Activated T-helper 1 cell treated with anti-CD3 and anti-CD28 coated beads, Interleukin-12 subunit alpha, Interleukin-12 subunit beta, Interleukin-2, Interleukin-4 antibody, amounts not matched to agents 30 ng/mL and 10 ng/mL and 1 ng/mL, durations not matched to agents 14 hours and 24 hours and 36 hours (primary cell): ENCODE measurements at regions not wholly inside any gene's neighbourhood (a gene's known extent, or its start where the extent isn't known, plus 50 kb on each side); places are given as distances from the start of the nearest gene placed in this dataset.

Source experiments
- DNase-seq: peaks from one replicate; pipeline ENCODE4 v3.0.0; 2021; ENCODE audit warnings: low spot score
- H3K27ac Mint-ChIP-seq: one replicate; pipeline ENCODE4 v1.8.0; 2021; ENCODE audit warnings: mild to moderate bottlenecking, mixed read lengths
- H3K27me3 Mint-ChIP-seq: one replicate; pipeline ENCODE4 v1.8.0; 2022; ENCODE audit warnings: mild to moderate bottlenecking, moderate library complexity, mixed read lengths; ENCODE audit not compliant: insufficient read depth
- H3K36me3 Mint-ChIP-seq: one replicate; pipeline ENCODE4 v1.8.0; 2021; ENCODE audit warnings: low read depth, mixed read lengths
- H3K4me1 Mint-ChIP-seq: one replicate; pipeline ENCODE4 v1.8.0; 2021; ENCODE audit warnings: low read depth, mixed read lengths
- H3K4me3 Mint-ChIP-seq: one replicate; pipeline ENCODE4 v1.8.0; 2021; ENCODE audit warnings: mild to moderate bottlenecking, moderate library complexity, mixed read lengths
- H3K9me3 Mint-ChIP-seq: one replicate; pipeline ENCODE4 v1.8.0; 2021; ENCODE audit warnings: mixed read lengths
- intact Hi-C: fragments of 100-400 bp; cut with micrococcal nuclease; formaldehyde crosslinking; loops from one replicate; pipeline ENCODE4 v1.15.1; 2024

DNA sequence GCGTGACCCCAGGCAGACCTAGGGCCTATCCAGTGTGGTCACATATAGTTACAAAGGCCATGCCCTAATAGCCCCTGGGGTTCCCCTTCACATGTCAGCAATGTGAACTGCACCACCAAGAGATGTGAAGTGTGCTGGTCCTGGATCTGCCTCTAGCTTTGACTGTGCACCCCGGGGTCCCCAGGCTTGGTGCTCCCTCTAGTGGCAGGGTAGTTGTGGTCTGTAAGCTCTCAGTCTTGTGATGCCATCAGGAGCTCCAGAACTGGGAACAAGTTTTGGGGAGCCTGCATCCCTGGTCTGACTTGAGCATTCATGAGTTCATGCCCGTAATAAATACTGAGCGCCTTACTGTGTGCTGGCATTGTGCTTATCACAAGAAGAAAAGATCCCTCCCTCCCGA, 143.4 kb downstream of the DHX35 start:
- H3K27ac Mint-ChIP-seq = no peak overlapping the region
- H3K36me3 Mint-ChIP-seq = no peaks in the 10 kb centered on the region
- H3K9me3 Mint-ChIP-seq = no peaks in the 10 kb centered on the region
- H3K27me3 Mint-ChIP-seq = peaks cover 14% of the 10 kb centered on the region
- no peaks in the 10 kb centered on the region for H3K4me1 Mint-ChIP-seq
- DNase-seq = no peak
- intact Hi-C loops = no loop called here
- H3K4me3 Mint-ChIP-seq = no peak overlapping the region

DNA sequence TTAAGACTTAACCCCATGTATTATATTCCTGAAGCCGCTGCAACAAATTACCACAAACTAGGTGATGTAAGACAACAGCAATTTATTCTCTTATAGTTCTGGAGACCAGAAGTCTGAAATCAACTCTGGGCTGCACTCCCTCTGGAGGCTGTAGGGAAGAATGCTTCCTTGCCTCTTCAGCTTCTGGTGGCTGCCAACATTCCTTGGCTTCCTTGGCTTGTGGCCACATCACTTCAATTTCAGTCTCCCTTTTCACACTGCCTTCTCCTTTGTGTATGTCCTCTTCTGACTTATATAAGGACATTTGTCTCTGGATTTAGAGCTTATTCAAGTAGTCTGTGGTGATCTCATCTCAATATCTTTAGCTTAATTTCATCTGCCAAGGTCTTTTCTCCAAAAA, 141.6 kb downstream of the DHX35 start:
- peaks cover 14% of the 10 kb centered on the region for H3K27me3 Mint-ChIP-seq
- H3K9me3 Mint-ChIP-seq = no peaks in the 10 kb centered on the region
- no peak overlapping the region for H3K4me3 Mint-ChIP-seq
- no peaks in the 10 kb centered on the region for H3K36me3 Mint-ChIP-seq
- no peak for DNase-seq
- intact Hi-C loops = no loop called here
- no peaks in the 10 kb centered on the region for H3K4me1 Mint-ChIP-seq
- H3K27ac Mint-ChIP-seq = no peak overlapping the region

DNA sequence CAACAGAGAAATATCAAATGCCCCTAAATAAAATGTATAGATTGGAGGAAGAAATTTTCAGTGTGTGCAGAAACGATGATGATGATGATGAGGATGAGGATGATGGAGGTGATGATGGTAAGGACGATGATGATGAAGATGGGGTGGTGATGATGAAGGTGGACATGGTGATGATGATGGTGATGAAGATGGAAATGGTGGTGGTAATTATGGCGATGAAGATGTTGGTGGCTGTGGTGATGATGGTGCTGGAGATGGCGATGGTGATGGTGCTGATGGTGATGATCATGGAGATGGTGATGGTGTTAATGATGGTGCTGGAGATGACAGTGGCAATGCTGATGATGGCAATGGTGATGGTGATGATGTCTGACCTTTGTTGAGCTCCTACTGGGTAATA, 141.2 kb downstream of the DHX35 start:
- Mint-ChIP-seq H3K4me1 (no peaks in the 10 kb centered on the region), H3K27ac (no peak overlapping the region), H3K4me3 (no peak overlapping the region), H3K9me3 (no peaks in the 10 kb centered on the region), H3K27me3 (peaks cover 14% of the 10 kb centered on the region), H3K36me3 (no peaks in the 10 kb centered on the region)
- DNase-seq = no peak
- intact Hi-C loops = no loop called here

DNA sequence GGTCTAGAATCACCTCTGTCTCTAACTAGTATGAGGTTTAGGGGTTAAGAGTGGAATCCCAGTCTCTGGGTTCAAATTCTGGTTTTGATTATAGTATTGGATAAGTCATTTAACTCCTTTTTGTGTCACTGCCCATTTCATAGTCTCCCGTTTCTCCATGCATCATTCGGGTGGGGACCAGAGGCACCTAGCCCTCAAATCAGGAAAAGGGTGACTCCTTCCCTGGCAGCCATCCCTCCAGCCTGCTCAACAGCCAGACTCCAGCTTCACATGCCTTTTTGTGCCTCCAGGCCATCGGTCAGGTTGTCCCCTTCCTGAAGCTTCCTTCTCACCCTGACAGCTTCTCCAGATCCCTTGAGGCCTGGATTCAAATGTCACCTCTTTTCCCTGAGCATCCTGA, 139.8 kb downstream of the DHX35 start:
- H3K4me3 Mint-ChIP-seq = no peak overlapping the region

DNA sequence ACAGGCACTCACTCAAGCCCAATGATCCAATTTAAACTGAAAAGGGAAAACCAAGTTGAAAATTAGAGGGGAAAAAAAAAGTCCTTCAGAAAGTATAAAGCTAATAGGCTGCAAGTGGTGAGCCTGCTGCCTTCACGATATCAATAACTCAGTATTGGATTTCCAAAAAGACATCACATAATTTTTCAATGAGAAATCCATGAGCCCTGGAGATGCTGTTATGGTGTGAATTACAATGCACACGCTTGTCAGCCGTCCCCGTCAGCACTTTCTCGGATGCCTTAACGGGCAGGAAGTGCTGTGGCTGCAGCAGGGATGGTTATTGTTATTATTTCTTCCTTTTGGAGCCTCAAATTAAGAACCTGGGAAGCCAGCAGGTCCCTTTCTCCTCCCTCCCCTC, 138.5 kb downstream of the DHX35 start:
- H3K36me3 Mint-ChIP-seq = no peaks in the 10 kb centered on the region
- H3K27ac Mint-ChIP-seq = no peak overlapping the region
- H3K27me3 Mint-ChIP-seq = peaks cover 12% of the 10 kb centered on the region
- DNase-seq = no peak
- intact Hi-C loops = no loop called here
- no peaks in the 10 kb centered on the region for H3K4me1 Mint-ChIP-seq
- no peak overlapping the region for H3K4me3 Mint-ChIP-seq
- H3K9me3 Mint-ChIP-seq = no peaks in the 10 kb centered on the region

More for the DNA sequence above, 139.8 kb downstream of the DHX35 start:
- Mint-ChIP-seq H3K27ac (no peak overlapping the region), H3K4me1 (no peaks in the 10 kb centered on the region), H3K27me3 (peaks cover 11% of the 10 kb centered on the region), H3K36me3 (no peaks in the 10 kb centered on the region), H3K9me3 (no peaks in the 10 kb centered on the region)
- no peak for DNase-seq
- intact Hi-C loops = no loop called here

GRCh38 chr20:39097889-39098288, 135.7 kb downstream of the DHX35 start:
- Mint-ChIP-seq H3K36me3 (no peaks in the 10 kb centered on the region), H3K27me3 (peaks cover 9% of the 10 kb centered on the region), H3K27ac (no peak overlapping the region), H3K9me3 (no peaks in the 10 kb centered on the region), H3K4me3 (no peak overlapping the region), H3K4me1 (no peaks in the 10 kb centered on the region)
- no peak for DNase-seq
- intact Hi-C loops = no loop called here

- Mint-ChIP-seq H3K27me3 (peaks cover 5% of the 10 kb centered on the region), H3K4me3 (no peak overlapping the region), H3K27ac (no peak overlapping the region), H3K36me3 (no peaks in the 10 kb centered on the region), H3K9me3 (no peaks in the 10 kb centered on the region), H3K4me1 (no peaks in the 10 kb centered on the region)
- intact Hi-C loops = no loop called here
- no peak for DNase-seq
Observed at GRCh38 chr20:39095870-39096269, 133.7 kb downstream of the DHX35 start.

DNA sequence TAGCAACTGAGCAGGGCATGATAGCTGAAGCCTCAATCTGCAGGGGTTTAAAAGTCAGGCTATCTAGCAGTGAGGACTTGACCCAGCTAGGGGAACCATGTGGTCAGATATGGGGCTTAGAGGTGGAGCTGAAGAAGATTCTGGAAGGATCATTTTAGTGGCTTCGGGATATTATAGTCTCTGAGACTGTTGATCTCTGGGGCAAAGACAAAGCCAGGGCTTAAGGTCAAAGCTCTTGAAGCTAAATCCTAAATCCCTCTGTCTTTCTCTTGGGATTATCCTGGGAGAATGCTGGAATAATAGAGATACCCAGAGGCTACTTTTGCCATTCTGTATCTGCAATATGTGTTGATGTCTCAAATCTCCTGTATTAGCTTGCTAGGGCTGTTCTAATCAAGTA, 132.2 kb downstream of the DHX35 start:
- H3K4me1 Mint-ChIP-seq = no peaks in the 10 kb centered on the region
- H3K27ac Mint-ChIP-seq = no peak overlapping the region
- H3K36me3 Mint-ChIP-seq = no peaks in the 10 kb centered on the region
- no peak overlapping the region for H3K4me3 Mint-ChIP-seq
- H3K9me3 Mint-ChIP-seq = peaks cover 3% of the 10 kb centered on the region
- intact Hi-C loops = no loop called here
- no peak for DNase-seq
- H3K27me3 Mint-ChIP-seq = peaks cover 1% of the 10 kb centered on the region

DNA sequence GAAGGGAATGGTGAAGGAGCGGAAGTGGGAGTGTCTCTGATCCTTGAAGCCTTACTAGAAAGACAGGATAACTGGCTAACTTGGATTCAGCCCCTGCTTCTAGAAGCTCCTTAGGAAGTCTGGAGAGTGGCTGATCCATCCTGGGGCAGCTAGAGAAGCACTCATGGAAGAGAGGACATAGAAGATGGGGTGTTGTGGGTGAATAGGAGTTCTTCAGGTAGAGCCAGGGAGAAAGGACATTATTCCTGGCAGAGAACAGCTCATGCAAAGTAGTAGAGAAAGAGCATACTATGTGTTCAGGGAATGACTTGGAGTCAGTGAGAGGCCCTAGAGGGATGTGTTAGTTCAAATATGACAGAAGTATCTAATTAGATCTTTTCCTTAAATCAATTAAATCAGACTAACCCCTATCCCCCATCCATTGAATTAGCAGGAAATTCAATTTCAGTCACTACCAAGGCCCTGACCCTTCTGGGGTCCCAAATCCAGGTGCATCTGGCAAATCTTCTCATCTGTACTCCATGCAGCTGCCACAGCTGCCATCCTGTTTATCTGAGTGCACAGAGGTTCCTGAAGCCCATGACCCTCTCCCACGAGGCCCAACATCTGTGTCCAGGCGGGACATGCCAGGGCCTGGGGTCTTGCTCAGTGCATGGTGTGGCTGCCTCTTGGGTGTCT, 130.7 kb downstream of the DHX35 start:
- H3K27ac Mint-ChIP-seq = no peak overlapping the region
- peaks cover 6% of the 10 kb centered on the region for H3K9me3 Mint-ChIP-seq
- no peak for DNase-seq
- intact Hi-C loops = no loop called here
- H3K4me3 Mint-ChIP-seq = no peak overlapping the region
- no peaks in the 10 kb centered on the region for H3K4me1 Mint-ChIP-seq
- no peaks in the 10 kb centered on the region for H3K36me3 Mint-ChIP-seq
- H3K27me3 Mint-ChIP-seq = peaks cover 1% of the 10 kb centered on the region

- H3K27me3 Mint-ChIP-seq = no peaks in the 10 kb centered on the region
- intact Hi-C loops = no loop called here
- H3K4me3 Mint-ChIP-seq = no peak overlapping the region
- H3K27ac Mint-ChIP-seq = no peak overlapping the region
- peaks cover 6% of the 10 kb centered on the region for H3K9me3 Mint-ChIP-seq
- no peaks in the 10 kb centered on the region for H3K36me3 Mint-ChIP-seq
- no peak for DNase-seq
- H3K4me1 Mint-ChIP-seq = no peaks in the 10 kb centered on the region
Observed at GRCh38 chr20:39090906-39091305, 128.8 kb downstream of the DHX35 start.

DNA sequence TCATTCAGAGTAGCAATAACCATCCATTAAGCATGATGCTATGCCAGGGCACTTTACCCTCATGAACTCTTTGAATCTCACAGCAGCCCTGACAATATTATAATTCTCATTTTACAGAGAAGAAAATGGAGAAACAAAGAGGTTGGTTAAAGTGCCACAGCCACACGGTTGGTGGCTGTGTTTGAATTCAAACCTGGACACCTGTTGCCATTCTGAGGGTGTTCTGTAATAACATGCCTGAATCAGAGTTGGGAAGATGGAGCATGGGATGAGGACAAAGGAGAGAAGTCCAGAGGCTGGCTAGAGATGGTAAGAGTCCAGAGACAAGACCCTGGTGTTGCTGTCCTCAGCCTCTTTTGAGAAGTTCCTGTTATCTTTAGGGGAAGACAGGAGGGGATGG, 127.7 kb downstream of the DHX35 start:
- no peak overlapping the region for H3K27ac Mint-ChIP-seq
- H3K27me3 Mint-ChIP-seq = no peaks in the 10 kb centered on the region
- intact Hi-C loops = no loop called here
- H3K9me3 Mint-ChIP-seq = peaks cover 6% of the 10 kb centered on the region
- no peak overlapping the region for H3K4me3 Mint-ChIP-seq
- no peaks in the 10 kb centered on the region for H3K4me1 Mint-ChIP-seq
- H3K36me3 Mint-ChIP-seq = no peaks in the 10 kb centered on the region
- DNase-seq = no peak
